Activated B cell treated with CpG ODN at 0.5 μM for 24 hours (primary cell): ENCODE measurements at regions not wholly inside any gene's neighbourhood (a gene's known extent, or its start where the extent isn't known, plus 50 kb on each side); places are given as distances from the start of the nearest gene placed in this dataset.

Experiments
- ATAC-seq: fragments of 200-7000 bp; cut with Tn5 transposase; one replicate; pipeline ENCODE4 v1.10.0; 2021; ENCODE audit warnings: low read depth, mild to moderate bottlenecking, moderate library complexity
- CTCF ChIA-PET: fragments of 350-600 bp; sonication (Branson Sonifier 250); formaldehyde crosslinking; loops from one replicate; lab custom pipeline; 2021; ENCODE audit warnings: antibody characterized with exemption; lab: Charles Lee
- POLR2A ChIA-PET: fragments of 350-600 bp; sonication (Branson Sonifier 250); formaldehyde crosslinking; loops from one replicate; lab custom pipeline; 2021; ENCODE audit warnings: antibody characterized with exemption; lab: Charles Lee
- DNase-seq: peaks from one replicate; pipeline ENCODE4 v3.0.0; 2022
- H3K27ac Mint-ChIP-seq: one replicate; pipeline ENCODE4 v1.8.0; 2020; ENCODE audit warnings: mixed read lengths
- H3K27me3 Mint-ChIP-seq: one replicate; pipeline ENCODE4 v1.8.0; 2021; ENCODE audit warnings: mixed read lengths
- H3K36me3 Mint-ChIP-seq: one replicate; pipeline ENCODE4 v1.8.0; 2021; ENCODE audit warnings: low read depth, mixed read lengths
- H3K4me1 Mint-ChIP-seq: one replicate; pipeline ENCODE4 v1.8.0; 2021; ENCODE audit warnings: mixed read lengths
- H3K4me3 Mint-ChIP-seq: one replicate; pipeline ENCODE4 v1.8.0; 2020; ENCODE audit warnings: mild to moderate bottlenecking, mixed read lengths
- H3K9me3 Mint-ChIP-seq: one replicate; pipeline ENCODE4 v1.8.0; 2020; ENCODE audit warnings: mixed read lengths
- intact Hi-C: fragments of 100-400 bp; cut with micrococcal nuclease; formaldehyde crosslinking; loops from one replicate; pipeline ENCODE4 v1.15.1; 2024
- TF ChIP-seq, protein P1 (sequence below): fragments of 200-600 bp; IDR thresholded peaks from one replicate; pipeline ENCODE4 v1.8.0; 2022; ENCODE audit warnings: antibody characterized with exemption, mild to moderate bottlenecking

DNA sequence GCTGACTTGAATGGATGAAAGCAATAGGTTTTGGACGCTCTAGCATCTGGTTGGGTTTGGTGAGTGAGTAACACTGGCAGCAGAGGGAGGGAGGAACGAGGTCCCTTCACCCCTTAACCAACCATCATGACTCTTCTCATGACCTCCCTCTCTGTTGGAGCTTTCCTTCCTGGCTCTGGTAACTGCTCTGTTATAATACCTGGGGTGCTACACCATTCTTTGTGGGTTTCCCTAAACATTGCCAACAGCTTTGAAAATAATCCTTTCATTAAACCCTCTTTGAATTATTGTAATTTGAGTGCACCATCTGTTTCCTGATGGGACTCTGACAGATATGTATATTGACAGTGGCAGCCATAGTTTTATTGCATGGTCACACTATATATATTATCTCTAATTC lies 146.2 kb upstream of the PTPRG start:
- no peaks in the 10 kb centered on the region for H3K4me1 Mint-ChIP-seq
- ChIA-PET POLR2A (no interaction called here), CTCF (no interaction called here)
- TF ChIP-seq, protein P1, sequence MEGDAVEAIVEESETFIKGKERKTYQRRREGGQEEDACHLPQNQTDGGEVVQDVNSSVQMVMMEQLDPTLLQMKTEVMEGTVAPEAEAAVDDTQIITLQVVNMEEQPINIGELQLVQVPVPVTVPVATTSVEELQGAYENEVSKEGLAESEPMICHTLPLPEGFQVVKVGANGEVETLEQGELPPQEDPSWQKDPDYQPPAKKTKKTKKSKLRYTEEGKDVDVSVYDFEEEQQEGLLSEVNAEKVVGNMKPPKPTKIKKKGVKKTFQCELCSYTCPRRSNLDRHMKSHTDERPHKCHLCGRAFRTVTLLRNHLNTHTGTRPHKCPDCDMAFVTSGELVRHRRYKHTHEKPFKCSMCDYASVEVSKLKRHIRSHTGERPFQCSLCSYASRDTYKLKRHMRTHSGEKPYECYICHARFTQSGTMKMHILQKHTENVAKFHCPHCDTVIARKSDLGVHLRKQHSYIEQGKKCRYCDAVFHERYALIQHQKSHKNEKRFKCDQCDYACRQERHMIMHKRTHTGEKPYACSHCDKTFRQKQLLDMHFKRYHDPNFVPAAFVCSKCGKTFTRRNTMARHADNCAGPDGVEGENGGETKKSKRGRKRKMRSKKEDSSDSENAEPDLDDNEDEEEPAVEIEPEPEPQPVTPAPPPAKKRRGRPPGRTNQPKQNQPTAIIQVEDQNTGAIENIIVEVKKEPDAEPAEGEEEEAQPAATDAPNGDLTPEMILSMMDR, result no peak
- ATAC-seq, result no peak
- no peak for DNase-seq
- no peak overlapping the region for H3K27ac Mint-ChIP-seq
- H3K36me3 Mint-ChIP-seq, result no peaks in the 10 kb centered on the region
- no peak overlapping the region for H3K4me3 Mint-ChIP-seq
- no peaks in the 10 kb centered on the region for H3K27me3 Mint-ChIP-seq
- intact Hi-C loops, result no loop called here
- H3K9me3 Mint-ChIP-seq, result no peaks in the 10 kb centered on the region

DNA sequence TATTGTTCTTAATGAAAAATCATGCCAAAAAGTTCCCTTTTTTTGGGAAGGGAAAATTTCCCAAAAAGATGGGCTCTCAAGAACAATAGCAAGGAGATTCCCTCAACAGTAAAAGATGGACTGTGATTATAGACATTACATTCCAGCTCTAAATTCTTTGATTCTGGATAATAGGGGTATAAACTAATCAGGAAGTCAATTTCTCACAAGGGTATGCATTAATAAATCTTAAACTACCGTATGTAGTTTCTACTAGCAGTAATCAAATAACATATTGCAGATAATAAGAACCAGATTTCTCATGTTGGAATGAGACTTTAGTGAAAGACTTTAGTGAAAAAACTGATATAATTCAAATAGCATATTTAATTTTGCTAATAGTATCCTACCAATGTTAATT lies 144.8 kb upstream of the PTPRG start:
- H3K36me3 Mint-ChIP-seq, result no peaks in the 10 kb centered on the region
- intact Hi-C loops, result no loop called here
- H3K27me3 Mint-ChIP-seq, result no peaks in the 10 kb centered on the region
- no peaks in the 10 kb centered on the region for H3K9me3 Mint-ChIP-seq
- POLR2A ChIA-PET, result no interaction called here
- H3K4me3 Mint-ChIP-seq, result no peak overlapping the region
- no peak for ATAC-seq
- no peak for DNase-seq
- CTCF ChIA-PET, result no interaction called here
- no peak overlapping the region for H3K27ac Mint-ChIP-seq
- TF ChIP-seq, protein P1, result no peak
- no peaks in the 10 kb centered on the region for H3K4me1 Mint-ChIP-seq

DNA sequence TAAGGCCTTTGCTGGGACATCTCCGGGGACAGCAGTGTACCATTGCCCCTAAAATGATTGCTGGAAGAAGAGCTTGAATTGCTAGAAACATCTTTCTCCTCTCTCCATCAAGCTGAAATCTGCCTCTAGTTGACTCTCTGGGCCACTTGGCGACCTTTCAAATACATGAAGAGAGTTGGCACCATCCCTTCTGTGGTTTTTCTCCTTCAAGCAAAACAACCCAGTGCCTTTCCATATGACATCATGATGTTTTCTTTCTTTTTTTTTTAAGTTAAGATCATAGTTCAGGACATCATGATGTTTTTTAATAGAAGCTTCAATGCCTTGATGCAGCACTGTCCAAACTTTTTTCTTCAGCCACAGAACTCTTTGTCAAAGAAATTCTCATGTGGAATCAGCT lies 144.0 kb upstream of the PTPRG start:
- Mint-ChIP-seq H3K27ac (no peak overlapping the region), H3K9me3 (no peaks in the 10 kb centered on the region), H3K36me3 (no peaks in the 10 kb centered on the region), H3K4me1 (no peaks in the 10 kb centered on the region), H3K4me3 (no peak overlapping the region), H3K27me3 (no peaks in the 10 kb centered on the region)
- CTCF ChIA-PET, result no interaction called here
- intact Hi-C loops, result no loop called here
- ATAC-seq (no peak), DNase-seq (no peak)
- POLR2A ChIA-PET, result no interaction called here
- TF ChIP-seq, protein P1, result no peak

DNA sequence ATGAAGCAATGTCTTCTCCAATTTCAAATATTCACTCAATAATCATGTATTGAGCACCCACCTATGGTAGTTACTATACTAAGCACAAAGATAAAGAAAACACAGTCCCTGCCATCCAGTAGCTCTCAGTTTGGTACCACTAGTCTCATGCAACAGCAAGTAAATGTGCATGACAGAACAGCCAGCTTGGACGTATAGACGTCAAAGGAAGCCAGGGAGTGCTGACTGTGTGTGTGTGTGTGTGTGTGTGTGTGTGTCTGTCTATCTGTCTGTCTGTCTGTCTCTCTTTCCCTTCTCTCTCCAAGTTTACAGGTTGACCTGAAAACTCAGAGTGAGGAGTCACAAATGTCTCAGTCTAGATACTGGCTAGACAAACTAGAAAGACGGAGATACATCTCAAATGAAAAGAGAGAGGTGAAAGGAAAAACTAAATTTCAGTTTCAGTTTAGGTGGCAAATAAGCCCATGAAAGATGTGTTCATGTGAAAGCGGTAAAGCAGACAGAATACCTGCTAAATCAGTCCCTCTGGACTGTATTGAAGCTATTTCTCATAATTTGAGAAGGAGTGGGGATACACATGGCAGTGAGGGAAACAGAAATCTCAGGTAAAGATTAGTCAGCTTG lies 141.1 kb upstream of the PTPRG start:
- DNase-seq (no peak), ATAC-seq (no peak)
- no peaks in the 10 kb centered on the region for H3K9me3 Mint-ChIP-seq
- no peaks in the 10 kb centered on the region for H3K4me1 Mint-ChIP-seq
- H3K27ac Mint-ChIP-seq, result no peak overlapping the region
- H3K4me3 Mint-ChIP-seq, result no peak overlapping the region
- TF ChIP-seq, protein P1, result no peak
- intact Hi-C loops, result no loop called here
- no peaks in the 10 kb centered on the region for H3K27me3 Mint-ChIP-seq
- ChIA-PET CTCF (no interaction called here), POLR2A (no interaction called here)
- no peaks in the 10 kb centered on the region for H3K36me3 Mint-ChIP-seq

DNA sequence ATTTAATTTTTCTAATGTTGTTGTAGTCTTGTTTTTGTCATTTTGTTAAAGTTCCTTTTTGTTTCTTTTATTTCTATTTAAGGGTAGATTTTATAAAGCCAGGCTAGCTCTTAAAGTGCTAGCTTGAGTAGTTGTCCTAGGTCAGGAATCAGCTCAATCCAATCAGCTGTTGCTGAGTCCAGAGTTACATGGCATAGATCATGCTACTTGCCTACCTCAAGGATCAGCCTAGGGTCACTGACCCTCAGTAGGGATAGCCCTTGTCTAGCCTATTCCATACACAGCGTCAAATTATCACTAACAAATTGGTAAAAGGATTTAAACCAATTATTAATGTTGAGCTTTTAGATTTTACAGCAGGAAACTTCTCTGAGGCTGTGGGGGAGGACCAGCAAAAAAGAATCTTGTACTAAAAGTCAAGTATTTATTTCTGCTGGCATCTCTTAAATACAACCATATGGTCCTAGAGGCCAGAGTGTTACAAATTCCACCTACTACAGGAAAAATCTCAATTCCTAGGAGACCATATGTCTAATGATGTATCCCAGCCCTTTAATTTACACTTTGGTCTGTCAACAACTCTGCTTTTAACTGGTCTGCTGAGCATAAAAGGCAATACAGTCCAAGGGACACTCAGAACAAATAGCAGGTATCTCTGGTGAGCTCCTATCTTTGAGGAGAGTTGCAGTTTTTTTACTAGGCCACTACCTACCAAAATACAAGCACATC lies 138.3 kb upstream of the PTPRG start:
- TF ChIP-seq, protein P1, result no peak
- Mint-ChIP-seq H3K36me3 (no peaks in the 10 kb centered on the region), H3K27ac (no peak overlapping the region), H3K9me3 (no peaks in the 10 kb centered on the region), H3K4me1 (no peaks in the 10 kb centered on the region), H3K4me3 (no peak overlapping the region), H3K27me3 (no peaks in the 10 kb centered on the region)
- DNase-seq, result no peak
- POLR2A ChIA-PET, result no interaction called here
- no peak for ATAC-seq
- CTCF ChIA-PET, result no interaction called here
- intact Hi-C loops, result no loop called here
